ENCODE measurements at regions not wholly inside any gene's neighbourhood (a gene's known extent, or its start where the extent isn't known, plus 50 kb on each side); places are given as distances from the start of the nearest gene placed in this dataset.
"Not testable (repeated sequence)": the region's sequence is repeated elsewhere in the genome, so short reads cannot be mapped to it uniquely, and the experiment has no call there.

DNA sequence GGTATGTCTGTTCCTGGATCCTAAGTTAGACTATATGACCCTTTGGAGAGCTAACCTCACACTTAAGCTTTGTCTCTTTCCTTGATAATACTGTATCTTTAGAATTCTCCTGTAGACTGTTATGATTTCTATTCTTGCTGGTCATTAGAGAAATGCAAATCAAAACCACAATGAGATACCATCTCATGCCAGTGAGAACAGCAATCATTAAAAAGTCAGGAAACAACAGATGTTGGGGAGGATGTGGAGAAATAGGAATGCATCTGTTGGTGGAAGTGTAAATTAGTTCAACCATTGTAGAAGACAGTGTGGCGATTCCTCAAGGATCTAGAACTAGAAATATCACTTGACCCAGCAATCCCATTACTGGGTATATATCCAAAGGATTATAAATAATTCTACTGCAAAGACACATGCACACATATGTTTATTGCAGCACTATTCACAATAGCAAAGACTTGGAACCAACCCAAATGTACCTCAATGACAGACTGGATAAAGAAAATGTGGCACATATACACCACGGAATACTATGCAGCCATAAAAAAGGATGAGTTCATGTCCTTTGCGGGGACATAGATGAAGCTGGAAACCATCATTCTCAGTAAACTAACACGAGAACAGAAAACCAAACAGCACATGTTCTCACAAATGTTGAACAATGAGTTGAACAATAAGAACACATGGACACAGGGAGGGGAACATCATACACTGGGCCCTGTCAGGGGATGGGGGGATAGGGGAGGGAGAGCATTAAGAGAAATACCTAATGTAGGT, 867.8 kb upstream of the ADGRB3 start:
- not testable (repeated sequence) for DNase-seq (ENCODE audit: low read depth)

DNA sequence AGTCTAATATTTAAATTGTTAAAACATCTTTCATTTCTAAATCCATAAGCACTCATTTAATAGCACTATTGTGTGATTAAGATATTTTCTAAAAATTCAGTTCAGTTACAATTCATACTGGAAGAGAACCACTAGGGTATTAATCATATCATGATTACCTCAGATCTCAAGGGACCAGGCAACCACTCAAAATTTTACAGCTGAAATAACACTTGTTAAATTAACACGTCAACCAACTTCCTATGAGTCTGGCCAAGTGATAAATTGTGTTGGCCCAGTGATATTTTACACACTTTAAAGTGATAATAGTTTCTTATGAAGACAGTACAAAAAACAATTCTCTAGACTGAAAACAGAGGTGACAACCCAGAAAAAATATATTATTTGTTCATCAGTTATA, 869.0 kb upstream of the ADGRB3 start:
- no peak for DNase-seq (ENCODE audit: low read depth)

DNA sequence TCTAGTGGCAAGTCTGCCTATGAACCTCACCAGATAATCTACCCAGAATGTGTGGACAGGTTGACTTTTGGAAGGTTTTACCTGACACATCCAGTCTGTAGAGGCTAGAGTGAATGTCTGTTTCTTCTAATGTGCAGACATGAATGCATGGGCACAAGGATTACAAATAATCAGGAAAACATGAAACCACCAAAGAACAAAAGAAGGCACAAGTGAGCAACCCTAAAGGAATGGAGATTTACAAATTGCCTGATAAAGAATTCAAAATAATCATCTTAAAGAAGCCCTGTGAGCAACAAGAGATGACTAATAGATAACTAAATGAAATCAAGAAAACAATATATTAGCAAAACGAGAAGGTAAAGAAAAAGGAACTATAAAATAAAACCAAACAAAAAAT, 876.1 kb upstream of the ADGRB3 start:
- DNase-seq (ENCODE audit: low read depth), result no peak

DNA sequence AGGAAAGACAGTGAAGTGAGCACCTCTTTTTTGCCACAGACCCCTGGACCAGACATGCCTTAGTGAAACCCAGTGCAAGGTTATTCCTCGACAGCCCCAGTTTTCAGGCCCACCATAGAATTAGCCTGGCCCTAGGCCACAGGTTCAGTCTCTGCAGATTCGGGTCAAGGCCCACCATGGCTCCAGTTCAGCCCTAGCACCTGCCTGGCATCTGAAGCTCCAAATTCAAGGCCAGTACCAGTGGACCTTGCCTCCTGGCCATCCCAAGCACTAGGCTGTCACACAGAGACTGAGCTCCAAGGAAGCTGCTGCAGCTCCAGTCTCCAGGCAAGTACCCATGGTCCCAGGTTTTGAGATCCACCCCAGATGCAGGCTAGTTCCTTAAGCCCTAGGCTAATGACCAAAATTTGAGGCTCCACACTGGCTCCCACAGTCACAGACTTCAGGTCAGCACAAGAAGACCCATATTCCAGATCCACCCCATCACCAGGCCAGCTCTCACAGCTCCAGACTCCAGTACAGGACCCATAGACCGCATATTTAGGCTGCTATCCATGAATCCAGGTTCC, 877.5 kb upstream of the ADGRB3 start:
- no peak for DNase-seq (ENCODE audit: low read depth)

DNA sequence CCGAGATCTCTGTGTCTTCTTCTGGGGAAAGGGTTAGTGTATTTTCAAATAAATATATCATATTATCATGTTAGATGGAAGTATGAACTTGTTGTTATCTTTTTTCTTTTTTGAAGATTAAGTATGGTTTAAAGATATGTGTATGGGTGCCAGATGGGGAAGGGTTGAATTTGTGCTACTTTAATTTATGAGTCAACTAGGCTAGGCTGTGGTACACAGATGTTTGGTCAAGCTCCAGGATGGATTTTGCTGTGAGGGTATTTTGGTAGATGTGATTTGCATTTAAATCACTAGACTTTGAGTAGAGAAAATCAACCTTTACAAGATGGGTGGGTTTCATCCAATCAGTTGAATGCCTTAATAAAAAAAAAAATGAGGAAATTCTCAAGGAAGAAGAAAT, 886.6 kb upstream of the ADGRB3 start:
- DNase-seq (ENCODE audit: low read depth), result peak; percentile 36

DNA sequence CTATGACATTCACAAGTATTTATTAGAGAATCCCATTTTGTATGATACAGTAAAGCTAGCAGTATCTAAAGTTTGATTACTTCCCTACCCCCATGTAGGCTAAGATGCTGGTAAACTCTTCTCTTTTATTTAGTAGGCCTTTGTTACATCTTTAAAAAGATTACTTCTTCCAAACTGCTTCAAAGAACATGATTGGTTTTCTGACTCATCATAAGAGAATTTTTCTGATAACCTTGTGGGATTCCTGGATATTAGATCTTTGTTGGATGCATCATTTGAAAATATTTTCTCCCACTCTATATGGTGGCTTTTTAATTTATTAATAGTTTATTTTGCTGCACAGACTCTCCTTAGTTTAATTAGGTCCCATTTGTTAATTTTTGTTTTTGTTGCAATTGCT, 898.3 kb upstream of the ADGRB3 start:
- no peak for DNase-seq (ENCODE audit: low read depth)

DNA sequence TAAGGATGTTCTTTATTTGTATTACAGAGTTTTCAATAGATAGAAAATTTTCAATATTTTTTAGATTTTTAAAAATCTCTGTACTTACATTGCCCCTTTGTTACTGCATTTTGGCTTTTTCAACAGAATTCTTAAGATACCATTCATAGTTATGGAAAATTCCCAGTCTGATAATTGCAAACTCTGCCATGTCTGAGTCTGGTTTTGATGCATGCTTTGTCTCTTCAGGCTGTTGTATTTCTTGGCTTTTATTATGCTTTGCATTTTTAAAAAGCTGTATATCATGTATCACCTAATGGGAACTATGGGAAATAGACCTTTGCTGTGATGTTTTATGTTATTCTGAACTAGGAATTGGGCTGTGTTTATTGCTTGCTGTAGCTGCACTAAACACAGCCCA, 898.9 kb upstream of the ADGRB3 start:
- DNase-seq (ENCODE audit: low read depth), result no peak

DNA sequence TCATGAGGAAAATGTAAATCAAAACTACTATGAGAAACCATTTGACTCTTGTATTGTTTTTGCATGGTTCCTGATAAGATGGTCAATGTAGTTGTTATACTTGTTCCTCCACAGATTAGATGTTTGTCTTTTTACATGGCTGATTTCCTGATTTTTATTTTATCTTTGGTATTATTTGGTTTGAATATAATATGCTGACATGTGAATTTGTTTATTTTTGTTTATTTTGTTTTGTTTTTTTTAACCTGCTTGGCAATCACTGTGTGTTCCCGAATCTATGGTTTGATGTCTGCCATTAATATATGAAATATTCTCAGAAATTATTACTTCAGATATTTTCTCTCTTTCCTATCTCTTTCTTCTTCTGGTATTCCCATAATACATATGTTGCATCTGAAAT, 899.5 kb upstream of the ADGRB3 start:
- DNase-seq (ENCODE audit: low read depth), result no peak

DNA sequence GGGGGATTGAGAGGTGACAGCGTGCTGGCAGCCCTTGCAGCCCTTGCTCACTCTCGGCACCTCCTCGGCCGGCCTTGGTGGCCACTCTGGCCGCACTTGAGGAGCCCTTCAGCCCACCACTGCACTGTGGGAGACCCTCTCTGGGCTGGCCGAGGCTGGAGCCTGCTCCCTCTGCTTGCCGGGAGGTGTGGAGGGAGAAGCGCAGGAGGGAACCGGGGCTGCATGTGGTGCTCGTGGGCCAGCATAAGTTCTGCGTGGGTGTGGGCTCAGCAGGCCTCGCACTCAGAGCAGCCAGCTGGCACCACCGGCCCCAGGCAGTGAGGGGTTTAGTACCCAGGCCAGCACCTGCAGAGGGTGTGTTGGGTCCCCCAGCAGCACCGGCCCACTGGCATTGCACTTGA, 912.2 kb upstream of the ADGRB3 start:
- no peak for DNase-seq (ENCODE audit: low read depth)

DNA sequence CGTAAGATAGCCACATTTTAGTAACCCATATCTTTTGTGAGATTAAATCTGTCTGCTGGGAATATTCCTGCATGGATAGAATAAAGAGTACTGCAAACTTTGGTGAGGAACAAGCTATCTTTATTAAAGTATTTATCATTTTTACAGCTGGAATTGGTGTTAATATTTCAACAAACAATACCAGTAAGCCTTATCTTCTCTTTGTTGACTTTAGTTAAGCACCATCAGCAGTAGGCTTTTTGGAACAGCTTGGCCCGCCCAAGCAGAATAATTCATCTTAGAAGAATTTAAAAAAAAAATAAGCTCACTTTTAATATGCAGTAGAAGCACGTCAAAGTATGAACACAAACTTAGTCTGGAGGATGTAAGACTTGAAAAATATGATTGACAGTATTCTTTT, 917.8 kb upstream of the ADGRB3 start:
- DNase-seq (ENCODE audit: low read depth), result peak; percentile 1

DNA sequence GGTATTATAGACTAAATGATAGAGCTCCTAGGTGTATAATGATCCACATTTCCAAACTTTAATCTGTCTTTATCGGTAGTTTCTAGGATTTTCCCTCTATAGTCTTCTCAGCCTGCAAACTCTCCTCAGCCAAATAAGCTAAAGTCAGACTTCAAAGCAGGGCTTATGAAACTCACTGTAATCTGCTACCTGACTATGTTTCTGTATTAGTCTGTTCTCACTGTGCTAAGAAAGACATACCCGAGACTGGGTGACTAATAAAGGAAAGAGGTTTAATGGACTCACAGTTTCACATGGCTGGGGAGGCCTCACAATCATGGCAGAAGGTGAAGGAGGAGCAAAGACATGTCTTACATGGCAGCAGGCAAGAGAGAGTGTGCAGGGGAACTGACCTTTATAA, 928.7 kb upstream of the ADGRB3 start:
- DNase-seq (ENCODE audit: low read depth), result no peak

DNA sequence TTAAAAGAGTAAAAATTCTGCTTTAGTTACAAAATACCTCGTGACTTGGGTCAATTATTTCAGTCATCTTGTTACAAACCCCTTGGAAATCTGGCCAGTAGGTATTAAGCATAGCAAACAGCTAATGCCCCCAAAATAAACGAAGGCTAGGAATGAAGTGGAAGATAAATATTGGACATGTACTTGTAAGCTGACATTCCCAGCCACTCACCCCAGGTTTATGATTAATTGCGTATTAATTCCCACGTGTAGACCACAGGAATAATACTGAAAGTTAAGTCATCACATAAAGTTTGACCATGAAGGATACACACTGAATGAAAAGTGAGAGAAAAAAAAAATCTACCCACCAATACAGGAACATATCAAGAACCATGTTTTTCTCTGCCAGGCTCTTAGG, 936.5 kb upstream of the ADGRB3 start:
- no peak for DNase-seq (ENCODE audit: low read depth)

DNA sequence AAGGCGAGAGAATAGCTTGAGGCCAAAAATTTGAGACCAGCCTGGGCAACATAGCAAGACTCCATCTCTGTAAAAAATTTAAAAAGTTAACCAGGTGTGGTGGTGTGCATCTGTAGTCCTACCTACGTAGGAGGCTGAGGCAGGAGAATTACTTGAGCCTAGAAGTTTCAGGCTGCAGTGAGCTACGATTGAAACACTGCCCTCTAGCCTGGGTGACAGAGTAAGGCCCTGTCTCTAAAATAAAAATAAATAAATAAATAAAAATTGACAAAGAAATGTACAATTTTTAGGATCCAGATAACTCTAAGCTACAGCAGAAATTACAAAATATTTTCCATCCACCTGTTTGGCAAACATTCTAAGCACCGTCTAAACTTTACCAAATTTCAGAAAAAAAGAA, 941.0 kb upstream of the ADGRB3 start:
- DNase-seq (ENCODE audit: low read depth), result no peak

DNA sequence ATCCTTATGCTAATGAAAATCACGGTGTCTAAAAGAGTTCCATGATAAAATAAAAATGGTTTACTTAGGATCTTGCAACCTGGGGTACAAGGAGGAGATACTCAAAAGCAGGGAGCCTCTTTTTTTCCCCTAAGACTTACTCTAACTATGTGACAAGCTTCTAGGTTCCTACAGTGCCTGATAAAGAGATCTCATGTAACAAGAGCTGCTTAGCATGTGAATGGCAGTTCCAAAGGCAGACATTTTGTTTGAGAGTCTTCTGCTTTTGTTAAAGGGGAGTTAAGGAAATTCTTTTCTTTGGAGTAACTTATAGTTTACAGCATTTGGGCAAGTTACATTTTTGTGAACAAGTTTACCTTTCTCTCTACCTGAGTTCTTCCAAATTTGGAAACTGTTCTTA, 945.8 kb upstream of the ADGRB3 start:
- no peak for DNase-seq (ENCODE audit: low read depth)

DNA sequence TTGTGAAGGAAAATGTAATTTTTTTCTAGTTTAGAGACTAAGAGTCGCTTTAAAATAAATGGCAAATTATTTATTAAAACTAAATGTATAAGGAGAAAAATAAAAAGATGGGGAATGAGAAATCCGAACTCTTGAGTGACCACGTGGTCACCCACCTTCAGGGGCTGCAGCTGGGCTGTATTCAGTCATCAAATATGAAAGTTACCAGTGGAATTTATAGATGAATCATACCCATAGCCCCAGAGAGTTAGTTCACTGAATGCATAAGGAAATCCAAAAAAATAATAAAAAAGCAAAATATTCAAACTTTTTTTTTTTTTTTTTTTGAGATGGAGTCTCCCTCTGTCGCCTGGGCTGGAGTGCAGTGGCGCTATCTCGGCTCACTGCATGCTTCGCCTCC, 947.7 kb upstream of the ADGRB3 start:
- no peak for DNase-seq (ENCODE audit: low read depth)

DNA sequence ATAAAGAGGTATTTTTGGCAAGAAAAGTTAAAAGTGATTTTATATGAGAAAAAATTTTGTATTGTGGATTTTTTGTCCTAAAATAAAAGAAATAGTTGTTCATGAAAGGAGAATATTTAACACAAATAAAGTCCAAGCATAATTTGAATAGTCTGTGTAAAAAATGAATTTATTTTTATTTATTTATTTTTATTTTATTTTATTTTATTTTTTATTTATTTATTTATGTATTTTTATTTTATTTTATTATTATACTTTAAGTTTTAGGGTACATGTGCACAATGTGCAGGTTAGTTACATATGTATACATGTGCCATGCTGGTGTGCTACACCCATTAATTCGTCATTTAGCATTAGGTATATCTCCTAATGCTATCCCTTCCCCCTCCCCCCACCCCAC, 948.9 kb upstream of the ADGRB3 start:
- not testable (repeated sequence) for DNase-seq (ENCODE audit: low read depth)

DNA sequence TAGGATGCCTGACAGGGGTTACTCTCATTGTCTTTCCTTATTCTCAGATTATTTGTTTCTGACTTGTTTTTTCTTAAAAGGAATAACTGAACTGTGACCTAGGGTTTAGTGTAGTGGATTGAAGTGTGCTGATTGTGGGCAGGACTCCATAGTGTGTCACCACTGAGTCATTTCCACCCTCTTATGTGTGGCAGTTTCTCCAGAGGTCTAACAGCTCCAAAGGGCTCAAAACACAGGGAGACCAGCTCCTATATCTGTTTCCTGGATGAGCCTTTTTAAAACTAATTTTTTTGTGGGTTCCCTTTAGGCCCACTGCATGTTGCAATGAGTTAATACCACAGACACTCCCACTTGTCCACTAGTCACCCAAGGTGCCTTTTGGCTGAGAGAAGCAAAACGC, 951.1 kb upstream of the ADGRB3 start:
- peak; percentile 4 for DNase-seq (ENCODE audit: low read depth)

DNA sequence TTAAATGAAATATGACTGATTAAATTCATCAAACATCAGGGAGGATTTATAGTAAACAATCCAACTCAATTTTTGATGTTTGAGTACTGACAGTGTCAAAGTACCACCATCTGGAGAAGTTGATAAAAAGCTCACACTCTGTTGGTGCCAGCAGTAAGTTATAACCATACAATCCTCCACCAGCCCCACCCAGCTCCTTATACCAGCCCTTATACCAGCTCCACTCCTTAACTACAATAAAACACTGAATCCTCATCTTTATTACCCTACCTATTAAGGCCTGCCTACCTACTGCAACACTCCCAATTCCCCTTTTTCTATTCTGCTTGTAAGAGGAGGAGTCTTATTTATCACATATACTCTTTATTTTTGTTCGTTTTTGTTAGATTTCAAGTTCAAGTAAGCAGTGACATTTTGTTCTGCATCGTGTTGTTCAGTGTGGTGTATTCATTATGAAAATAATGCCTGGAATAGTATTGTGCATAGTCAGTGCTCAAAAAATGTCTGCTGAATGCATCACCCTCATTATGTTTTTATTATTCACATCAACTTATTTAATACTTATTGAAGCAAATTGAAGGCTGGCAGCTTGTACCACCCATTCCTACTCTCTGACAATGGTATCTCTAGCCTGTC, 954.7 kb upstream of the ADGRB3 start:
- DNase-seq (ENCODE audit: low read depth), result peak; percentile 6

DNA sequence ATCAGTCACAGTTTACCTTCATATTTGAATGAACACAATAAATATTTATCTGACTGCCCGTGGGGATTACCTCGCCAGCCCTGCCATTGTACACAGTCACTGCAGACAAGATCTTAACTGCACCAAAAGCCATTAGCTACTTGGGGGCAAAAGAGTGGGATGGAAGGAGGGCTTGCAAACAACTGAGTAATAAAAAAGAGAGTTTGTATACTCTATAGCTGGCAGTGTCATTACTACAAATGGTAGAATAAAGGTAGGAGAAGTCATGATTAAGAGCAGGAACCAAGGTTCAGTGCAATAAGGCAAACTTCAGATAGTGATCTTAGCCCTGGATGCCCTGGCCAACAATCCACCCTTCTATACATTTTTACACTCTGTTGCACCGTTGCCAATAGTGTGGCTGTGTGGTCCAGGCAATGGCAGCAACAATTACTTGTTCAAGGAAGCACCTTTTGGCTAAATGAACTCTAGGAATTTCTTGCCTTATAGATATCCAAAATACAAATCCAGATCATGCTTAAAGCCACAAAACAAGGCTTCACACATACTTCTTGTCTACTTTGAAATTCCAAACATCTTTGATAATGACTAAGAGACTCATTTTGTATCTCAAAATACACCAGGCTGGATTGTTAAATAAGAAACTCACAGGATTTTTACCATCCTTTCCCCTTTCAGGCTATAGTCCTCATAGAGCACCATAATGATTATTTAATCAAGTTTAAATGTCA, 955.4 kb upstream of the ADGRB3 start:
- no peak for DNase-seq (ENCODE audit: low read depth)

DNA sequence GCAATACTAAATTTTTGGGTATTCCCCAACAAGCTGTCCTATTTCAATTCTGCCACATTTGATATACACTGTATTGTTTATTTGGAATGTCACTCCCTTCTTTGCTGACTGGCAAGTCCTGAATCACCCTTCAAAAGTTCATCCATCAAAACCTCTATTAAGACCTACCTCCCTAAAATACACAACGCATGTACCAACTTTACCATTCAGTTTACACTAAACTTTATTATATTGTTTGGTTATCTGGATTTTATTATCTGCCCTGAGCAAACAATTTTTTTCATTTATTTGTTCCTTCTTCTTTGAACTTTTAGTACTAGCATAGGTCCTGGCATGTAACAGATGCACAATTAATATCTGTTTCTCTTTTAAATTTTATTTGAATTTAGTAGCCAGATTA, 958.2 kb upstream of the ADGRB3 start:
- no peak for DNase-seq (ENCODE audit: low read depth)

DNA sequence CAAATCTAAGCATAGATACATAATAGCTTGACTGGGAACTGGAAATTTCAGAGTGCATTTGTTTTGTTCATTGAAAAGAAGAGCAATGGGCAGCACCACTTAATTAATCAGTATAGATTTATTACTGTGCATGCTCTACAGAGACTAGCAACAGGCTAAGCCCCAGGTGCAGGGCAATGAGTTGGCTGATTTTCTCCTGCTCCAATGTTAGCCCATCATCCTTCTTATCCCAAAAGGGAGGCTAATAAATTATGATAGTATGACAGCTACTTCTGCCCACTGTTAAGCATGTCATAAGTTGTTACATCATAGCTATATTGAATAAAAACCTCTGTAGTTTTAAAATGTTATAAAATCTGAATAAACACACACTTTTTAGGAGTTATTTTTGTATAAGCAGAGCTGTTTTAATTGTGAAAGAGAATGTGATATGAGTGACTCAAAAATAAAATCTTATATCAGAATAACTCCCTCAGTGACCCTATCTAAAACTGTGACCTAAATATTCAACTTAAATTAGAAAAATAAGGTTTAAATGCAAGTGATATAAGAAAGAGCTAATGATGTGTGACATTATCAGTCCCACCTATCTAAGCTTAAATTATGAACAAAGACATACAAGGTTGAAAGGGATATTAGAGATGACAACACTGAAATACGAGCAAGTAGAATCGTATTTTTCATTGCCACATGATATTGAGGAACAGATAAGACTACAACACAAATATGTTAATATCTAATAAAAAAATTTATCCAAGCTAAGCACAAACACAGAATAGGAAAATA, 967.3 kb upstream of the ADGRB3 start:
- no peak for DNase-seq (ENCODE audit: low read depth)

All from fibroblast of the conjunctiva (primary cell).